GM21447 (cell line): ENCODE measurements at regions not wholly inside any gene's neighbourhood (a gene's known extent, or its start where the extent isn't known, plus 50 kb on each side); places are given as distances from the start of the nearest gene placed in this dataset.
"Not testable (repeated sequence)": the region's sequence is repeated elsewhere in the genome, so short reads cannot be mapped to it uniquely, and the experiment has no call there.

Source experiments
- ATAC-seq: cut with Tn5 transposase; IDR thresholded peaks from one replicate; pipeline ENCODE4 v1.9.1; 2021; ENCODE audit not compliant: unreplicated experiment

GRCh38 chr2:234203135-234203984, 152.9 kb downstream of the SPP2 start:
- ATAC-seq, result no peak

GRCh38 chr2:234202601-234203000, 152.1 kb downstream of the SPP2 start:
- no peak for ATAC-seq

GRCh38 chr2:234199996-234200395, 149.5 kb downstream of the SPP2 start:
- no peak for ATAC-seq

- ATAC-seq, result no peak
Observed at GRCh38 chr2:234198976-234199375, 148.5 kb downstream of the SPP2 start.

GRCh38 chr2:234195516-234195915, 145.0 kb downstream of the SPP2 start:
- ATAC-seq, result no peak

GRCh38 chr2:234193977-234194563, 143.6 kb downstream of the SPP2 start:
- ATAC-seq, result no peak

- ATAC-seq, result no peak
Observed at GRCh38 chr2:234191819-234192407, 141.4 kb downstream of the SPP2 start.

- ATAC-seq, result no peak
Observed at GRCh38 chr2:234189786-234190300, 139.3 kb downstream of the SPP2 start.

GRCh38 chr2:234189230-234189629, 138.7 kb downstream of the SPP2 start:
- no peak for ATAC-seq

GRCh38 chr2:234187646-234188174, 137.2 kb downstream of the SPP2 start:
- ATAC-seq, result no peak

GRCh38 chr2:234181121-234181520, 130.6 kb downstream of the SPP2 start:
- ATAC-seq, result no peak

- no peak for ATAC-seq
Observed at GRCh38 chr2:234179031-234179363, 128.5 kb downstream of the SPP2 start.

GRCh38 chr2:234178330-234179030, 128.0 kb downstream of the SPP2 start:
- no peak for ATAC-seq

GRCh38 chr2:234175649-234176048, 125.1 kb downstream of the SPP2 start:
- no peak for ATAC-seq

- ATAC-seq, result no peak
Observed at GRCh38 chr2:234174742-234175141, 124.2 kb downstream of the SPP2 start.

GRCh38 chr2:234172532-234172931, 122.0 kb downstream of the SPP2 start:
- ATAC-seq, result no peak

GRCh38 chr2:234172066-234172465, 121.6 kb downstream of the SPP2 start:
- ATAC-seq, result no peak

GRCh38 chr2:234171666-234172065, 121.2 kb downstream of the SPP2 start:
- no peak for ATAC-seq

GRCh38 chr2:234169674-234170073, 119.2 kb downstream of the SPP2 start:
- no peak for ATAC-seq

- ATAC-seq, result not testable (repeated sequence)
Observed at GRCh38 chr2:234168605-234169570, 118.4 kb downstream of the SPP2 start.
